ENCODE measurements at regions not wholly inside any gene's neighbourhood (a gene's known extent, or its start where the extent isn't known, plus 50 kb on each side); places are given as distances from the start of the nearest gene placed in this dataset.
A peak's percentile ranks its signal among the peaks of the same experiment; 100 is the strongest.

DNA sequence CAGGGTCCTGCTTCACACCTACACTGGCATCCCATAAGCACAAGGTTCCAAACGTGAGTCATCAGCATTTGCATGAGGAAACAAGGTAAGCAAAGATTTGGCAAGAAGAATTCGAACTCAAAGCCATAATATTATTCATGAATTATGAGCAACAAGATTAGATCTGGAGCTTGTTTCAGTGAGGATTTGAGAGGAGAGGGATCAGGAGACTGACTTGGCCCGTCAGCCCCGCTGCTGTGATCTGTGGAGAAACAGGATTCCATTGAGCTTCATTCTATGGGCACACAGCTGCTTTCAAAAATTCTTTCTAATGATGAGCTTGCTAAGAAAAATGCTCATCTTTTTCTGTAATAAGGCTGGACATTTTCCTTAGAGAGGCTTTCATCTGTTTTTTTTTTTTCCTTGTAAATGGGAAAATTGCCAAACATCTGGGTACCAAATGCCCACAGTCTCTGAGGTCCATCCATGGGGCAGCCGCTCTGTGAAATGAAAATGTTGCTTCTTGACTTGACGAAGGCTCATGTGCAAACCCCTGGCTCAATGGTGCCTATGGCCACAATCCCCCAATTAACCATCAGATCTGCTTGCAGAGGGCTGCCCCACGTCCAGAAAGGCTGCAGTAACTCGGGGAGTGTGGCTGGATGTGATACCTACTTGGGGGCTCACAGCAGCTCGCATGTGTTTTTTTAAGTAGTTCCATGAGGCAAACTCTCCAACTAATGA is 179.3 kb downstream of the TMEM18 start:
- peaks cover 5% of the 10 kb centered on the region for H3K27me3 ChIP-seq
- H3F3A ChIP-seq (ENCODE audit: low read depth): no peaks in the 10 kb centered on the region
- H3K9me3 Mint-ChIP-seq: peaks cover 9% of the 10 kb centered on the region
- H3K27ac Mint-ChIP-seq: no peak overlapping the region
- no peak overlapping the region for H2AFZ ChIP-seq (replicated peaks)
- peaks cover 4% of the 10 kb centered on the region for H3K36me3 Mint-ChIP-seq
- no peak overlapping the region for H3K4me2 ChIP-seq
- H3K36me3 ChIP-seq: no peaks in the 10 kb centered on the region
- no peaks in the 10 kb centered on the region for H3K79me2 ChIP-seq (ENCODE audit: low read depth)
- no peaks in the 10 kb centered on the region for H4K20me1 ChIP-seq (ENCODE audit: low read depth)
- H3K27ac ChIP-seq: no peak overlapping the region
- no peaks in the 10 kb centered on the region for H3K9me3 ChIP-seq (ENCODE audit: low read depth)
- TF ChIP-seq, protein P1, sequence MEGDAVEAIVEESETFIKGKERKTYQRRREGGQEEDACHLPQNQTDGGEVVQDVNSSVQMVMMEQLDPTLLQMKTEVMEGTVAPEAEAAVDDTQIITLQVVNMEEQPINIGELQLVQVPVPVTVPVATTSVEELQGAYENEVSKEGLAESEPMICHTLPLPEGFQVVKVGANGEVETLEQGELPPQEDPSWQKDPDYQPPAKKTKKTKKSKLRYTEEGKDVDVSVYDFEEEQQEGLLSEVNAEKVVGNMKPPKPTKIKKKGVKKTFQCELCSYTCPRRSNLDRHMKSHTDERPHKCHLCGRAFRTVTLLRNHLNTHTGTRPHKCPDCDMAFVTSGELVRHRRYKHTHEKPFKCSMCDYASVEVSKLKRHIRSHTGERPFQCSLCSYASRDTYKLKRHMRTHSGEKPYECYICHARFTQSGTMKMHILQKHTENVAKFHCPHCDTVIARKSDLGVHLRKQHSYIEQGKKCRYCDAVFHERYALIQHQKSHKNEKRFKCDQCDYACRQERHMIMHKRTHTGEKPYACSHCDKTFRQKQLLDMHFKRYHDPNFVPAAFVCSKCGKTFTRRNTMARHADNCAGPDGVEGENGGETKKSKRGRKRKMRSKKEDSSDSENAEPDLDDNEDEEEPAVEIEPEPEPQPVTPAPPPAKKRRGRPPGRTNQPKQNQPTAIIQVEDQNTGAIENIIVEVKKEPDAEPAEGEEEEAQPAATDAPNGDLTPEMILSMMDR (IDR thresholded peaks at IDR 0.05): no peak
- no peak for TF ChIP-seq EZH2 (IDR thresholded peaks at IDR 0.05)
- TF ChIP-seq EZH2phosphoT487 (IDR thresholded peaks at IDR 0.05): no peak
- H3K4me3 Mint-ChIP-seq: no peak overlapping the region
- peaks cover 50% of the 10 kb centered on the region for H3K4me1 Mint-ChIP-seq
- no peak overlapping the region for H3K9ac ChIP-seq
- H3K27me3 Mint-ChIP-seq (ENCODE audit: insufficient read depth, low read depth): peaks cover 15% of the 10 kb centered on the region
- no peak for DNase-seq (ENCODE audit: low spot score)
- no peak overlapping the region for H3K4me3 ChIP-seq
- H3K4me1 ChIP-seq: no peaks in the 10 kb centered on the region

DNA sequence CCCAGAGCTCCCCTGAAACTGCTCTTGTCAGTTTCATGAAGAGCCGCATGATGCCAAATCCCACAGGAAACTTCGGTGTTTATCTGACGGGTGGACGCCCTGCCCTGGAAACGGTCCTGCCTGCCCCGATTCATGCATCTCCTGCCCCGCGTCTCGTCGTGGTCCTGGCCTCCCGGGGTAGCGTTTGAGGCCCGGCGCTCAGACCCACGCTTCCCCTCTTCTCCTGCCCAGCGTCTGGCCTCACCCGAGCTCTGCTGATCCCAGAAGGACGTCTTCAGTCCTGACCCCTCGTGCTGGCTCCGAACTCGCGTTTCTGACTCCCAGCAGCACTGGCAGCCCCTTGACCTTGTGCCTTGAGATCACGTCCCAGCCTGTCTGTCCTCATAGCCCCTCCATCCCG is 180.5 kb downstream of the TMEM18 start:
- Histone ChIP-seq H3K27ac (no peak overlapping the region), H3K36me3 (no peaks in the 10 kb centered on the region), H2AFZ (replicated peaks) (no peak overlapping the region), H3K4me3 (no peak overlapping the region), H3K4me1 (no peaks in the 10 kb centered on the region), H3F3A (ENCODE audit: low read depth) (no peaks in the 10 kb centered on the region), H3K4me2 (no peak overlapping the region), H3K79me2 (ENCODE audit: low read depth) (no peaks in the 10 kb centered on the region), H3K9ac (no peak overlapping the region), H3K27me3 (peaks cover 5% of the 10 kb centered on the region), H3K9me3 (ENCODE audit: low read depth) (no peaks in the 10 kb centered on the region), H4K20me1 (ENCODE audit: low read depth) (no peaks in the 10 kb centered on the region)
- TF ChIP-seq EZH2phosphoT487 (IDR thresholded peaks at IDR 0.05): no peak
- TF ChIP-seq, protein P1 (IDR thresholded peaks at IDR 0.05): no peak
- no peak for TF ChIP-seq EZH2 (IDR thresholded peaks at IDR 0.05)
- peaks cover 9% of the 10 kb centered on the region for H3K27me3 Mint-ChIP-seq (ENCODE audit: insufficient read depth, low read depth)
- peaks cover 46% of the 10 kb centered on the region for H3K4me1 Mint-ChIP-seq
- H3K9me3 Mint-ChIP-seq: peaks cover 3% of the 10 kb centered on the region
- no peak overlapping the region for H3K4me3 Mint-ChIP-seq
- peak overlapping the region; percentile 29 for H3K27ac Mint-ChIP-seq
- no peak for DNase-seq (ENCODE audit: low spot score)
- no peaks in the 10 kb centered on the region for H3K36me3 Mint-ChIP-seq

DNA sequence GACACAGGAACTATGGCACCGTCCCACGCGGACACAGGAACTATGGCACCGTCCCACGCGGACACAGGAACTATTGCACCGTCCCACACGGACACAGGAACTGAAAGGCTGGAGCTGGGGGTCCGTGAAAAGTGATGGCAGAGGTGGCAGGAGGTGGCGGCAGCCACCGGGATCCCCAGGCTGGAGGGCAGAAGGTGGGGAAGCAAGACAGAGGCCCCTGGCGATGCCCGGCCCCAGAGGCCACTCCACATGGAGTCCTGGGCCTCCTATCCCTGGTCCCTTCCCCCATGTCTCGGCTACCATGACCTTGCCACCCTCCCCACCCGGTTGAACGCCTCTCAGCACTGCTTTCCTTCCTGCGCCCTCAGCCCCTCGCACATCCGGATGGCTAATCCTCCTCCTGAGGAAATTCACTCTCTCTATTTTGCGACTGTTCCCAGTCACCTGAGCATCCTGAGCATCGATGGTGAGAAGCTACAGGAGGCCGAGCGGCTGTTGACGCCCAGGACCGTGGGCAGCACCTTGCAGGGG is 181.4 kb downstream of the TMEM18 start:
- Histone ChIP-seq H3K79me2 (ENCODE audit: low read depth) (no peaks in the 10 kb centered on the region), H3K27me3 (peaks cover 2% of the 10 kb centered on the region), H3K4me1 (no peaks in the 10 kb centered on the region), H3K27ac (no peak overlapping the region), H3F3A (ENCODE audit: low read depth) (no peaks in the 10 kb centered on the region), H2AFZ (replicated peaks) (no peak overlapping the region), H4K20me1 (ENCODE audit: low read depth) (no peaks in the 10 kb centered on the region), H3K9ac (no peak overlapping the region), H3K36me3 (no peaks in the 10 kb centered on the region), H3K4me3 (no peak overlapping the region), H3K9me3 (ENCODE audit: low read depth) (no peaks in the 10 kb centered on the region), H3K4me2 (no peak overlapping the region)
- Mint-ChIP-seq H3K36me3 (no peaks in the 10 kb centered on the region), H3K4me1 (peaks cover 39% of the 10 kb centered on the region), H3K27me3 (ENCODE audit: insufficient read depth, low read depth) (peaks cover 8% of the 10 kb centered on the region), H3K27ac (no peak overlapping the region), H3K9me3 (peaks cover 3% of the 10 kb centered on the region), H3K4me3 (no peak overlapping the region)
- TF ChIP-seq EZH2phosphoT487 (IDR thresholded peaks at IDR 0.05) (no peak), EZH2 (IDR thresholded peaks at IDR 0.05) (no peak)
- TF ChIP-seq, protein P1 (IDR thresholded peaks at IDR 0.05): no peak
- no peak for DNase-seq (ENCODE audit: low spot score)
